ENCODE measurements at regions not wholly inside any gene's neighbourhood (a gene's known extent, or its start where the extent isn't known, plus 50 kb on each side); places are given as distances from the start of the nearest gene placed in this dataset.

GRCh38 chr10:133006806-133007205 lies 64.4 kb upstream of the CFAP46 start:
- no peak overlapping the region for H3K18ac ChIP-seq (ENCODE audit: insufficient read length, low read depth, low read length)
- no peak overlapping the region for H2BK120ac ChIP-seq (ENCODE audit: low read depth, low read length, poor library complexity, severe bottlenecking)
- no peak overlapping the region for H4K91ac ChIP-seq (ENCODE audit: insufficient read length, low read depth, low read length)
- no peak overlapping the region for H2BK5ac ChIP-seq (ENCODE audit: insufficient read length, low read length)
- WGBS (ENCODE audit: extremely low coverage, insufficient read length, low lambda C conversion rate), result no CpG with 5 or more reads among the region's 18 CpGs
- no peaks in the 10 kb centered on the region for H3K9me3 ChIP-seq (ENCODE audit: control insufficient read depth, low read depth, low read length)
- H3K4me3 Mint-ChIP-seq, result no peak overlapping the region
- no peak overlapping the region for H3K4ac ChIP-seq (ENCODE audit: low read depth, low read length)
- H4K20me1 ChIP-seq (ENCODE audit: control insufficient read depth, insufficient read depth, insufficient read length), result no peaks in the 10 kb centered on the region
- no peaks in the 10 kb centered on the region for H3K27me3 Mint-ChIP-seq (ENCODE audit: low read depth)
- no peak overlapping the region for H4K5ac ChIP-seq (ENCODE audit: insufficient read length, low read depth, low read length)
- H3K36me3 Mint-ChIP-seq (ENCODE audit: insufficient read depth in 1 of 3, low read depth in 3 of 3), result no peaks in the 10 kb centered on the region
- no peak overlapping the region for H3K23ac ChIP-seq (ENCODE audit: insufficient read length, low read depth, low read length)
- DNase-seq, result no peak
- H3K79me2 ChIP-seq (ENCODE audit: insufficient read depth, low read length), result no peaks in the 10 kb centered on the region
- TF ChIP-seq, protein P1, sequence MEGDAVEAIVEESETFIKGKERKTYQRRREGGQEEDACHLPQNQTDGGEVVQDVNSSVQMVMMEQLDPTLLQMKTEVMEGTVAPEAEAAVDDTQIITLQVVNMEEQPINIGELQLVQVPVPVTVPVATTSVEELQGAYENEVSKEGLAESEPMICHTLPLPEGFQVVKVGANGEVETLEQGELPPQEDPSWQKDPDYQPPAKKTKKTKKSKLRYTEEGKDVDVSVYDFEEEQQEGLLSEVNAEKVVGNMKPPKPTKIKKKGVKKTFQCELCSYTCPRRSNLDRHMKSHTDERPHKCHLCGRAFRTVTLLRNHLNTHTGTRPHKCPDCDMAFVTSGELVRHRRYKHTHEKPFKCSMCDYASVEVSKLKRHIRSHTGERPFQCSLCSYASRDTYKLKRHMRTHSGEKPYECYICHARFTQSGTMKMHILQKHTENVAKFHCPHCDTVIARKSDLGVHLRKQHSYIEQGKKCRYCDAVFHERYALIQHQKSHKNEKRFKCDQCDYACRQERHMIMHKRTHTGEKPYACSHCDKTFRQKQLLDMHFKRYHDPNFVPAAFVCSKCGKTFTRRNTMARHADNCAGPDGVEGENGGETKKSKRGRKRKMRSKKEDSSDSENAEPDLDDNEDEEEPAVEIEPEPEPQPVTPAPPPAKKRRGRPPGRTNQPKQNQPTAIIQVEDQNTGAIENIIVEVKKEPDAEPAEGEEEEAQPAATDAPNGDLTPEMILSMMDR (conservative IDR thresholded peaks at IDR 0.05), result no peak
- no peak overlapping the region for H3K4me2 ChIP-seq (ENCODE audit: insufficient read depth, insufficient read length, low read length)
- H3K4me1 Mint-ChIP-seq, result peaks cover 11 to 12% of the 10 kb centered on the region in 2 experiments
- no peak overlapping the region for H4K8ac ChIP-seq (replicated peaks; ENCODE audit: insufficient read length, low read depth, low read length)
- H3T11ph ChIP-seq (ENCODE audit: low read length), result no peak overlapping the region
- H2AK5ac ChIP-seq (ENCODE audit: insufficient read length, low read length), result no peak overlapping the region
- H3K79me1 ChIP-seq (ENCODE audit: insufficient read depth, low read depth, low read length, poor library complexity, severe bottlenecking), result no peaks in the 10 kb centered on the region
- H3K27ac Mint-ChIP-seq, result no peak overlapping the region
- H3K23me2 ChIP-seq (ENCODE audit: insufficient read length, low read depth, low read length, poor library complexity, severe bottlenecking), result no peaks in the 10 kb centered on the region
- no peak overlapping the region for H2BK12ac ChIP-seq (ENCODE audit: insufficient read length, low read depth, low read length)
- no peak overlapping the region for H3K56ac ChIP-seq (ENCODE audit: insufficient read length, low read depth, low read length)
- H2AFZ ChIP-seq (ENCODE audit: low read length), result no peak overlapping the region
- no peaks in the 10 kb centered on the region for H3K27me3 ChIP-seq (ENCODE audit: insufficient read depth, low read length)
- no peaks in the 10 kb centered on the region for H3K4me1 ChIP-seq (ENCODE audit: insufficient read depth, low read length)
- H2BK20ac ChIP-seq (ENCODE audit: low read depth, low read length, poor library complexity, severe bottlenecking), result no peak overlapping the region
- no peak overlapping the region for H3K27ac ChIP-seq (ENCODE audit: insufficient read length, low read depth, low read length)
- H2BK15ac ChIP-seq (ENCODE audit: low read depth, low read length), result no peak overlapping the region
- no peak overlapping the region for H3K14ac ChIP-seq (ENCODE audit: insufficient read depth, low read length)
- H3K9me3 Mint-ChIP-seq, result no peaks in the 10 kb centered on the region; a peak in 1 of 5 replicates
- H3K9ac ChIP-seq (ENCODE audit: extremely low read depth, insufficient read length, low read length), result no peak overlapping the region

Measured in H9 (cell line).